ENCODE measurements at regions not wholly inside any gene's neighbourhood (a gene's known extent, or its start where the extent isn't known, plus 50 kb on each side); places are given as distances from the start of the nearest gene placed in this dataset.

DNA sequence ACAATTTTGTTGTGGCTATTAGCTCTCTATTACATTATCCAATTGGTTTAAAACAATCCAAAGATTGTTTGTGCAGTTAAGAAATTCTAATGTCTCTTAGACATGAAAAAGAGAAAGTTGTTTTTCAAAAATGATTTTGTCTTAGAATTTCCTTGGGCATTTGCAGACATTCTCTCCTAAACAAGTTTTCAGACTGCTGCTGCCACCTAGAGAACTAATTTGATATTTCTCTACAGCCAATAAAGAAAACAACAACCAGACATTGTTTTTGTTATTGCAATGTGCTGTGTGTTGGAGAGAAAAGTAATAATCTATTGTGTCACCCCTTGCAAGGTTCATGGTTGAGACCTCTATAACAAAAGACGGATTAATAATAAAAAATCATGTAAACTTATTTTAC lies 119.0 kb upstream of the SYT4 start:
- H3K4me1 ChIP-seq: no peaks in the 10 kb centered on the region
- DNase-seq: no peak
- H3K9me3 ChIP-seq: no peaks in the 10 kb centered on the region
- intact Hi-C loops (cut with DNase I): no loop called here
- no peaks in the 10 kb centered on the region for H3K27me3 ChIP-seq
- H3K36me3 ChIP-seq: no peaks in the 10 kb centered on the region
- no peak for TF ChIP-seq CTCF (IDR thresholded peaks at IDR 0.05)
- no peak overlapping the region for H3K27ac ChIP-seq
- no peak overlapping the region for H3K9ac ChIP-seq (ENCODE audit: low read depth in 2 of 2, low read length in 2 of 2)
- H3K4me3 ChIP-seq: no peak overlapping the region

DNA sequence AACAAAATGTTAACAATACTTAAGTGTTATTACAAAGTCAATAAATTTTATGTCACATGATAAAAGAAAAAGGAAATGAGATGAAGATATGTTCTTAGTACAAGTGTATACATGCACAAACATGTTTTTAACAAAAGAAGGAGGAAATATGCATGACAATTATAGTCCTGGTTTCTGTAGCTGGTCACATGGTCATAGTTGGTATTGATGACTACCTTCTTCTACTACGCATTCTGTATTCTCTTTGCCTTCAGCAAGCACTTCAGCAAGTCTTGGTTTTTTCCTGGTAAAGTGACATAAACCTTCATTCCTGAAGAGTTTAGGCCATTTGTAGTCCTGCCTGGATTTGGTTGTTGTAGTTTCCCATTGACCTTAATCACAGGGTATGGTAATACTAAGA lies 121.3 kb upstream of the SYT4 start:
- Histone ChIP-seq H3K27ac (no peak overlapping the region), H3K4me1 (no peaks in the 10 kb centered on the region), H3K27me3 (no peaks in the 10 kb centered on the region), H3K9me3 (no peaks in the 10 kb centered on the region), H3K36me3 (no peaks in the 10 kb centered on the region), H3K9ac (ENCODE audit: low read depth in 2 of 2, low read length in 2 of 2) (no peak overlapping the region), H3K4me3 (no peak overlapping the region)
- TF ChIP-seq CTCF (IDR thresholded peaks at IDR 0.05): no peak
- no peak for DNase-seq
- intact Hi-C loops (cut with DNase I): no loop called here

- Histone ChIP-seq H3K9me3 (no peaks in the 10 kb centered on the region), H3K4me1 (no peaks in the 10 kb centered on the region), H3K9ac (ENCODE audit: low read depth in 2 of 2, low read length in 2 of 2) (no peak overlapping the region), H3K4me3 (no peak overlapping the region), H3K27ac (no peak overlapping the region), H3K36me3 (no peaks in the 10 kb centered on the region), H3K27me3 (no peaks in the 10 kb centered on the region)
- no peak for DNase-seq
- intact Hi-C loops (cut with DNase I): no loop called here
- no peak for TF ChIP-seq CTCF (IDR thresholded peaks at IDR 0.05)
These were observed 127.8 kb upstream of the SYT4 start for GRCh38 chr18:43405097-43405496.

GRCh38 chr18:43414006-43414405 lies 136.7 kb upstream of the SYT4 start:
- no peak for TF ChIP-seq CTCF (IDR thresholded peaks at IDR 0.05)
- Histone ChIP-seq H3K9me3 (no peaks in the 10 kb centered on the region), H3K36me3 (no peaks in the 10 kb centered on the region), H3K4me3 (no peak overlapping the region), H3K9ac (ENCODE audit: low read depth in 2 of 2, low read length in 2 of 2) (no peak overlapping the region), H3K27ac (no peak overlapping the region), H3K4me1 (no peaks in the 10 kb centered on the region), H3K27me3 (no peaks in the 10 kb centered on the region)
- no peak for DNase-seq
- intact Hi-C loops (cut with DNase I): no loop called here

- no peaks in the 10 kb centered on the region for H3K9me3 ChIP-seq
- H3K9ac ChIP-seq (ENCODE audit: low read depth in 2 of 2, low read length in 2 of 2): no peak overlapping the region
- H3K27ac ChIP-seq: no peak overlapping the region
- no peaks in the 10 kb centered on the region for H3K27me3 ChIP-seq
- no peaks in the 10 kb centered on the region for H3K36me3 ChIP-seq
- H3K4me3 ChIP-seq: no peak overlapping the region
- no peaks in the 10 kb centered on the region for H3K4me1 ChIP-seq
- no peak for DNase-seq
- TF ChIP-seq CTCF (IDR thresholded peaks at IDR 0.05): no peak
- intact Hi-C loops (cut with DNase I): no loop called here
These were observed 142.8 kb upstream of the SYT4 start for GRCh38 chr18:43420091-43420490.

GRCh38 chr18:43420950-43421349 lies 143.7 kb upstream of the SYT4 start:
- intact Hi-C loops (cut with DNase I): no loop called here
- Histone ChIP-seq H3K9me3 (no peaks in the 10 kb centered on the region), H3K27ac (no peak overlapping the region), H3K27me3 (no peaks in the 10 kb centered on the region), H3K36me3 (no peaks in the 10 kb centered on the region), H3K9ac (ENCODE audit: low read depth in 2 of 2, low read length in 2 of 2) (no peak overlapping the region), H3K4me1 (no peaks in the 10 kb centered on the region), H3K4me3 (no peak overlapping the region)
- TF ChIP-seq CTCF (IDR thresholded peaks at IDR 0.05): no peak
- no peak for DNase-seq
